ENCODE measurements at regions not wholly inside any gene's neighbourhood (a gene's known extent, or its start where the extent isn't known, plus 50 kb on each side); places are given as distances from the start of the nearest gene placed in this dataset.
A peak's percentile ranks its signal among the peaks of the same experiment; 100 is the strongest.

DNA sequence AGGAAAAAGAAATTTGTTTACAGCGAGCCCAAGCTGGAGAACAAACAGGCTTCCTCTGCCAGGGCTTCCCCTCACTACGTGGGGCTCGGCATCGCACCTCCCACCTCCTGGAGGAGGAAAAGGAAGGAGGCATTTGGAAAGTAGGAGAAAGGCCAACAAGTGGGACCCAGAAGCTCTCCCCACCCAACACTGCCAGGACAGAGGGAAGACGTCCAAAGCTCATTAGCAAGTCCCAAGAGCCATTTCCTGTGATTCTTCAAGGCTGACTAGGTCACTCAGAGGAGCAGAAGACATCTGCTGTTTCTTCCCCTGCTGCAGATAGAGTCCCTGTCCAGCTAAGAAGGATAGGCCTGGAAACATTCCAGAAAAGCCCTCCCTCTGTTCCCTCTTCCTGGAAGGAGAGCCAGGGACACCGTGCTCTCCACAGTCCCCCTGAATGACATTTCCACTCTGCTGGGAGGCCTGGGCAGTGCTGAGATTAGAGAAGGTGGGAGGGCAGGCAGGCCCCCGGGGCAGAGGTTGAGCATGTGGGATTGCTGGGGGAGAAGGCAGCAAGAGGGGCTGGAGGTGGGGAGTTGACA, 57.0 kb upstream of the NEURL1B start:
- Histone ChIP-seq H3K27me3 (replicated peaks; ENCODE audit: insufficient read depth) (no peaks in the 10 kb centered on the region), H3K9me3 (no peaks in the 10 kb centered on the region), H3K27ac (peak overlapping the region in 1 of 2 donors; percentile 5), H3K36me3 (no peaks in the 10 kb centered on the region), H3K4me3 (no peak overlapping the region), H3K4me1 (ENCODE audit: control insufficient read depth in 1 of 2, low read depth in 2 of 2) (no peaks in the 10 kb centered on the region)
- TF ChIP-seq, protein P1, sequence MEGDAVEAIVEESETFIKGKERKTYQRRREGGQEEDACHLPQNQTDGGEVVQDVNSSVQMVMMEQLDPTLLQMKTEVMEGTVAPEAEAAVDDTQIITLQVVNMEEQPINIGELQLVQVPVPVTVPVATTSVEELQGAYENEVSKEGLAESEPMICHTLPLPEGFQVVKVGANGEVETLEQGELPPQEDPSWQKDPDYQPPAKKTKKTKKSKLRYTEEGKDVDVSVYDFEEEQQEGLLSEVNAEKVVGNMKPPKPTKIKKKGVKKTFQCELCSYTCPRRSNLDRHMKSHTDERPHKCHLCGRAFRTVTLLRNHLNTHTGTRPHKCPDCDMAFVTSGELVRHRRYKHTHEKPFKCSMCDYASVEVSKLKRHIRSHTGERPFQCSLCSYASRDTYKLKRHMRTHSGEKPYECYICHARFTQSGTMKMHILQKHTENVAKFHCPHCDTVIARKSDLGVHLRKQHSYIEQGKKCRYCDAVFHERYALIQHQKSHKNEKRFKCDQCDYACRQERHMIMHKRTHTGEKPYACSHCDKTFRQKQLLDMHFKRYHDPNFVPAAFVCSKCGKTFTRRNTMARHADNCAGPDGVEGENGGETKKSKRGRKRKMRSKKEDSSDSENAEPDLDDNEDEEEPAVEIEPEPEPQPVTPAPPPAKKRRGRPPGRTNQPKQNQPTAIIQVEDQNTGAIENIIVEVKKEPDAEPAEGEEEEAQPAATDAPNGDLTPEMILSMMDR (IDR thresholded peaks at IDR 0.05), result no peak
- DNase-seq (ENCODE audit: low spot score), result no peak
- peak; percentile 50 for ATAC-seq (ENCODE audit: insufficient number of reproducible peaks, low FRiP score, low read depth)

DNA sequence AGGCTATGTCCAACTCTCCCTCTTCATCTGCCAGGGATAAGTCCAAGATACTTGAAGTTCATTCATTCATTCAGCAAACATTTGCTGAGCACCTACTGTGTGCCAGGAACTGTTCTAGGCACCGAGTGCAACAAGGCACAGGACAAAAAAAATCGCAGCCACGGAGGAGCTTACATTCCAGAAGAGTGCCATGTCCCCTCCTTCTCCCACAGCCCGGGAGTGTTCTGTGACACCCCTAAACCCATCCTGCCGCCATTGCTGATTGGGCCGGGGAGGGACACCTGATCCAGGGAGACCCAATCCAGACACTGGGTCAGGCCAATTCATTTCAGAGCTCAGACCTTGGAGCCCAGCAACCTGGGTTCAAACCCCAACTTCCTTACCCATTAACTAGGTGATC, 58.1 kb upstream of the NEURL1B start:
- DNase-seq (ENCODE audit: low spot score), result no peak
- Histone ChIP-seq H3K9me3 (no peaks in the 10 kb centered on the region), H3K27ac (no peak overlapping the region), H3K36me3 (no peaks in the 10 kb centered on the region), H3K4me1 (ENCODE audit: control insufficient read depth in 1 of 2, low read depth in 2 of 2) (no peaks in the 10 kb centered on the region), H3K27me3 (replicated peaks; ENCODE audit: insufficient read depth) (no peaks in the 10 kb centered on the region), H3K4me3 (no peak overlapping the region)
- TF ChIP-seq, protein P1 (IDR thresholded peaks at IDR 0.05), result no peak
- ATAC-seq (ENCODE audit: insufficient number of reproducible peaks, low FRiP score, low read depth), result no peak

DNA sequence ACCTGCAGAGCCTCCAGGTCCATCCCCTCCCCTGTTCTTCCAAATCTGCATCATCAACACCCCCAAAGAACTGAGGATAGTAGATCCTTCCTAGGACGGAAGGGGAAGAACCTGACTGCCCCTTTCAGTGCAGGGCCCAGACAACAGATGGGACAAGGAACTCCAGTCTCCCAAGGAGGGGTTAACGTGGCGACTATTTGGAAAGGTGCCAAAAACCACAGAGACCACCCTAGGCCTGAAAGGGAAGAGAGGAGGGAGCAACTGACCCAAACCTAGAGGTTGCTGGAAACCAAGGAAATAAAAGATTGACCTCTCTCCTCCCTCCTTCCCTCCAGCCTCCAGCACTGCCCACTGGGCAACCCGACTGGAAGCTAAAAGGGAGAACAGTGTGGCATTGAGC, 59.7 kb upstream of the NEURL1B start:
- no peaks in the 10 kb centered on the region for H3K36me3 ChIP-seq
- H3K4me1 ChIP-seq (ENCODE audit: control insufficient read depth in 1 of 2, low read depth in 2 of 2), result no peaks in the 10 kb centered on the region
- TF ChIP-seq, protein P1 (IDR thresholded peaks at IDR 0.05), result no peak
- no peak overlapping the region for H3K27ac ChIP-seq
- no peak for DNase-seq (ENCODE audit: low spot score)
- ATAC-seq (ENCODE audit: insufficient number of reproducible peaks, low FRiP score, low read depth), result no peak
- no peak overlapping the region for H3K4me3 ChIP-seq
- no peaks in the 10 kb centered on the region for H3K27me3 ChIP-seq (replicated peaks; ENCODE audit: insufficient read depth)
- no peaks in the 10 kb centered on the region for H3K9me3 ChIP-seq

DNA sequence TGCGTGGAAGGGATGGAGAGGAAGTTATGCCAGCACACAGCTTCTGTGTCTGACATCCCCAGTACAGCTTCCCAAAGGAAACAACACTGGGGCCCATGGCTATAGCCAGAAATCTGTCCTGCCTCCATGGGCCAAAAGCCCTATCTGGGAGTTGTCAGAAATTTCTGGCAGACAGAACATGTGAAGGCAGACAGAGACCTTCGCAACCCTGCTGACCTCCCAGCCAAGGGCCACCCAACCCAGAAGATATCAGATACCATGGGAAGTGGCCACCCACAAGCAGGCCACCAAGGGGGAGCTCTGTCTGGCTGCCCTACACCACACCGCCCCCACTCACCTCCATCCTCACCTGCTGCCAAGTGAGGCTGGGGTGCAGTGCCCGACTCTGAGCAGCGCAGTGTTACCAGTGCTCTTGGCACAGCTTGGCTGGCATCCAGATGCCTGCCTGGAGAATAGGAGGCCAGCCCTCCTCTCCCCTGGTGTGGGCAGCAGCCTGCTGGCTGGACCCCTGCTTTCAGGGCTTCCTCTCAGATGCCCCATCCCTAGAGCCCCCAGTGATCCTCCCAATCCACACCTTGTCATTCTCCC, 61.6 kb upstream of the NEURL1B start:
- no peak overlapping the region for H3K27ac ChIP-seq
- H3K27me3 ChIP-seq (replicated peaks; ENCODE audit: insufficient read depth), result no peaks in the 10 kb centered on the region
- H3K4me3 ChIP-seq, result no peak overlapping the region
- ATAC-seq (ENCODE audit: insufficient number of reproducible peaks, low FRiP score, low read depth) (no peak), DNase-seq (ENCODE audit: low spot score) (no peak)
- TF ChIP-seq, protein P1 (IDR thresholded peaks at IDR 0.05), result no peak
- H3K36me3 ChIP-seq, result no peaks in the 10 kb centered on the region
- H3K9me3 ChIP-seq, result no peaks in the 10 kb centered on the region
- H3K4me1 ChIP-seq (ENCODE audit: control insufficient read depth in 1 of 2, low read depth in 2 of 2), result peaks cover 0 to 5% of the 10 kb centered on the region in 2 donors

DNA sequence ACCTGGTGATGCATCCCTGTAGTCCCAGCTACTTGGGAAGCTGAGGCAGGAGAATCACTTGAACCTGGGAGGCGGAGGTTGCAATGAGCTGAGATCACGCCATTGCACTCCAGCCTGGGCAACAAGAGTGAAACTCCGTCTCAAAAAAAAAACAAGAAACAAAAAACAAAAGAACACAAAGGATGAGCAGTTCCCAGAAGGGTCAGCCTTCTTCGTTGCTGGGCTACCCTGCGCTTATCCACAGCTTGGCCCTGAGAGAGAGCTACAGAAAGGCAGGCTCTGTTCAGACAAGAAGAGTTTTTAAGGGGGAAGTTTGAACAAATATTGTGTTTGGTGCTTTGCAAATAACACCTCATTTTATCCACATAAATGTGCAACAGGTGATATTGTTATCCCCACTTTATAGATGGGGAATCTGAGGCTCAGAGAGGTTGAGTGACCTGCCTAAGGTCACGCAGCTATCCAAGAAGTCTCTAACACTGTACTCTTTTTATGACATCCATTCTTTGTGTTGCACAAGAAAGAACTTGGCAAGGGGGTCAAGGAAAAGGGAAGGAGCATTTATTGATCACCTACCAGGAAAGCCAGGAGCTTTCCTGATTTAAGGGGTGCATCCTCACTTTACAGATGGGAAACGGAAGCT, 63.7 kb upstream of the NEURL1B start:
- ATAC-seq (ENCODE audit: insufficient number of reproducible peaks, low FRiP score, low read depth), result no peak

More for the DNA sequence above, 63.7 kb upstream of the NEURL1B start:
- Histone ChIP-seq H3K9me3 (no peaks in the 10 kb centered on the region), H3K27ac (no peak overlapping the region), H3K27me3 (replicated peaks; ENCODE audit: insufficient read depth) (no peaks in the 10 kb centered on the region), H3K4me1 (ENCODE audit: control insufficient read depth in 1 of 2, low read depth in 2 of 2) (peaks cover 0 to 6% of the 10 kb centered on the region in 2 donors), H3K36me3 (no peaks in the 10 kb centered on the region), H3K4me3 (no peak overlapping the region)
- no peak for DNase-seq (ENCODE audit: low spot score)
- TF ChIP-seq, protein P1 (IDR thresholded peaks at IDR 0.05), result no peak
